HCT116 (cell line): ENCODE measurements at regions not wholly inside any gene's neighbourhood (a gene's known extent, or its start where the extent isn't known, plus 50 kb on each side); places are given as distances from the start of the nearest gene placed in this dataset.

ENCODE experiments used
- ATAC-seq: fragments of 200-7000 bp; cut with Tn5 transposase; 2 replicates; pipeline ENCODE4 v1.9.1; 2020; ENCODE audit warnings: mild to moderate bottlenecking, moderate library complexity
- BruUV-seq: library from RNA; stranded (reverse); fragments of 400-500 nt; replicated peaks from 2 replicates; lab custom pipeline; 2021; lab: Mats Ljungman, UMichigan
- CTCF ChIA-PET: fragments of 300-600 bp; sonication (Branson Sonifier 250); formaldehyde crosslinking; loops from one replicate; lab custom pipeline; 2021; ENCODE audit warnings: antibody characterized with exemption; lab: Charles Lee
- POLR2A ChIA-PET: fragments of 300-600, 350-600 bp; sonication (Branson Sonifier 250); formaldehyde crosslinking; loops from one replicate; lab custom pipeline; 2021; ENCODE audit warnings: antibody characterized with exemption; lab: Charles Lee
- RAD21 ChIA-PET, 2 experiments: fragments of 300-600 bp; sonication (Branson Sonifier 250); formaldehyde crosslinking; loops; one replicate each; lab custom pipeline; 2023; ENCODE audit warnings: low total read pairs in 2 of 2; ENCODE audit not compliant: uncharacterized antibody in 2 of 2, unreplicated experiment in 2 of 2, low non-redundant PET in 1 of 2; lab: Charles Lee
- DNase-seq: peaks from one replicate; pipeline ENCODE4 v3.0.0-alpha.2; 2010; ENCODE audit warnings: low read depth, low spot score
- H2AFZ ChIP-seq: fragments of 200-600 bp; shearing (Covaris generic), sonication (generic); 2 replicates; pipeline ENCODE4 v1.6.1; 2017; ENCODE audit warnings: low read depth, mixed run types, mixed read lengths, antibody characterized with exemption, low read length; ENCODE audit not compliant: poor library complexity, severe bottlenecking
- H3K27ac ChIP-seq: 2 replicates; pipeline ENCODE4 v1.5.1; 2012; ENCODE audit warnings: low read depth, low read length
- H3K27me3 ChIP-seq: fragments of 200-600 bp; sonication (generic); 2 replicates; pipeline ENCODE4 v1.6.1; 2016; ENCODE audit warnings: mixed run types, low read length, mixed read lengths; ENCODE audit not compliant: insufficient read depth
- H3K36me3 ChIP-seq, 2 experiments: fragments of 200-500 bp in 1 of 2; fragments of 200-600 bp in 1 of 2; sonication (Bioruptor generic) in 1 of 2; sonication (generic) in 1 of 2; 2 replicates each; pipeline versions ENCODE4 v1.5.1 to v1.6.1; 2014 to 2016; ENCODE audit warnings: low read length in 2 of 2, inconsistent platforms in 1 of 2, mixed read lengths in 1 of 2, mixed run types in 1 of 2; ENCODE audit not compliant: insufficient read depth in 2 of 2, control insufficient read depth in 1 of 2
- H3K4me1 ChIP-seq, 2 experiments: fragments of 200-600 bp in 1 of 2; sonication (generic) in 1 of 2; 2 replicates each; pipeline versions ENCODE4 v1.5.1 to v1.6.1; 2012 to 2017; ENCODE audit warnings: low read length in 2 of 2, inconsistent platforms in 1 of 2, mild to moderate bottlenecking in 1 of 2, mixed read lengths in 1 of 2, mixed run types in 1 of 2, moderate library complexity in 1 of 2; ENCODE audit not compliant: insufficient read depth in 2 of 2, control insufficient read depth in 1 of 2
- H3K4me2 ChIP-seq: fragments of 200-600 bp; sonication (generic); 2 replicates; pipeline ENCODE4 v1.6.1; 2017; ENCODE audit warnings: mixed run types, low read length, mixed read lengths
- H3K4me3 ChIP-seq, 2 experiments: fragments of 200-600 bp in 1 of 2; sonication (generic) in 1 of 2; replicated peaks in 1 of 2; 2 replicates each; pipeline ENCODE4 v1.5.1; 2011 to 2016; ENCODE audit warnings: low read length in 2 of 2, control low read depth in 1 of 2, low read depth in 1 of 2, mild to moderate bottlenecking in 1 of 2, mixed read lengths in 1 of 2, mixed run types in 1 of 2
- H3K79me2 ChIP-seq: fragments of 200-600 bp; sonication (generic); 2 replicates; pipeline ENCODE4 v1.6.1; 2017; ENCODE audit warnings: mild to moderate bottlenecking, mixed run types, low read length, moderate library complexity, mixed read lengths; ENCODE audit not compliant: insufficient read depth
- H3K9ac ChIP-seq: fragments of 200-600 bp; sonication (generic); 2 replicates; pipeline ENCODE4 v1.6.1; 2016; ENCODE audit warnings: low read length, mixed read lengths
- H3K9me2 ChIP-seq: fragments of 200-600 bp; sonication (generic), shearing (Covaris generic); 2 replicates; pipeline ENCODE4 v1.6.1; 2017; ENCODE audit warnings: mixed run types, mild to moderate bottlenecking, moderate library complexity; ENCODE audit not compliant: insufficient read depth
- H3K9me3 ChIP-seq, 2 experiments: fragments of 200-500 bp in 1 of 2; fragments of 200-600 bp in 1 of 2; sonication (Bioruptor generic) in 1 of 2; sonication (generic) in 1 of 2; 2 replicates each; pipeline ENCODE4 v1.6.1; 2014 to 2017; ENCODE audit warnings: low read length in 2 of 2, mixed read lengths in 2 of 2, inconsistent platforms in 1 of 2, low read depth in 1 of 2, mild to moderate bottlenecking in 1 of 2, mixed run types in 1 of 2, moderate library complexity in 1 of 2; ENCODE audit not compliant: control insufficient read depth in 1 of 2, insufficient read depth in 1 of 2
- H4K20me1 ChIP-seq: fragments of 200-600 bp; sonication (generic), shearing (Covaris generic); 2 replicates; pipeline ENCODE4 v1.6.1; 2017; ENCODE audit warnings: mixed run types, mild to moderate bottlenecking, moderate library complexity; ENCODE audit not compliant: insufficient read depth
- CBX3 ChIP-seq: IDR thresholded peaks from 2 replicates; pipeline ENCODE4 v1.6.1; 2012; ENCODE audit warnings: low read depth
- CEBPB ChIP-seq: IDR thresholded peaks from 2 replicates; pipeline ENCODE4 v1.6.1; 2012; ENCODE audit warnings: low read depth
- EGR1 ChIP-seq: IDR thresholded peaks from 2 replicates; pipeline ENCODE4 v1.6.1; 2012; ENCODE audit warnings: low read depth
- ELF1 ChIP-seq: IDR thresholded peaks from 2 replicates; pipeline ENCODE4 v1.6.1; 2012; ENCODE audit warnings: low read depth, borderline replicate concordance
- EZH2phosphoT487 ChIP-seq: fragments of 200-600 bp; IDR thresholded peaks from 2 replicates; pipeline ENCODE4 v1.6.1; 2018; ENCODE audit warnings: antibody characterized with exemption, borderline replicate concordance
- FOSL1 ChIP-seq: IDR thresholded peaks from 2 replicates; pipeline ENCODE4 v1.6.1; 2012; ENCODE audit warnings: low read depth
- JUND ChIP-seq: IDR thresholded peaks from 2 replicates; pipeline ENCODE4 v1.6.1; 2012
- MAX ChIP-seq: IDR thresholded peaks from 2 replicates; pipeline ENCODE4 v1.6.1; 2012
- POLR2A ChIP-seq: IDR thresholded peaks from 2 replicates; pipeline ENCODE4 v1.7.0; 2011; ENCODE audit warnings: borderline replicate concordance; ENCODE audit not compliant: insufficient read depth, insufficient read length; ENCODE audit errors: extremely low read depth
- POLR2AphosphoS5 ChIP-seq: IDR thresholded peaks from 2 replicates; pipeline ENCODE4 v1.6.1; 2011; ENCODE audit warnings: mild to moderate bottlenecking, low read depth, low read length, moderate library complexity
- RAD21 ChIP-seq: IDR thresholded peaks from 2 replicates; pipeline ENCODE4 v1.6.1; 2012; ENCODE audit warnings: low read depth, mild to moderate bottlenecking
- SIN3A ChIP-seq: IDR thresholded peaks from 2 replicates; pipeline ENCODE4 v1.6.1; 2012; ENCODE audit warnings: low read depth
- SP1 ChIP-seq: IDR thresholded peaks from 2 replicates; pipeline ENCODE4 v1.6.1; 2012; ENCODE audit warnings: low read depth
- TCF7L2 ChIP-seq: IDR thresholded peaks from 2 replicates; pipeline ENCODE4 v1.7.0; 2011; ENCODE audit warnings: borderline replicate concordance, inconsistent platforms; ENCODE audit not compliant: insufficient read depth, insufficient read length; ENCODE audit errors: extremely low read depth
- YY1 ChIP-seq: IDR thresholded peaks from 2 replicates; pipeline ENCODE4 v1.6.1; 2011; ENCODE audit warnings: low read length, low read depth, moderate library complexity, mild to moderate bottlenecking; ENCODE audit not compliant: insufficient replicate concordance; ENCODE audit errors: extremely low read depth
- ZNF274 ChIP-seq: fragments of 200-500 bp; sonication (Bioruptor generic); IDR thresholded peaks from 2 replicates; pipeline ENCODE4 v1.6.1; 2014; ENCODE audit warnings: mild to moderate bottlenecking, low read depth, low read length, inconsistent platforms
- intact Hi-C: fragments of 100-400 bp; cut with micrococcal nuclease; formaldehyde crosslinking; loops from 2 replicates; pipeline ENCODE4 v1.10.0; 2022
- TF ChIP-seq, protein P1 (sequence below): IDR thresholded peaks from 2 replicates; pipeline ENCODE4 v1.6.1; 2012; ENCODE audit warnings: low read depth
- TF ChIP-seq, protein P2 (sequence below), 3 experiments: fragments of 200-600 bp in 1 of 3; sonication (generic) in 1 of 3; IDR thresholded peaks in 2 of 3; conservative IDR thresholded peaks in 1 of 3; 2 replicates each; pipeline ENCODE4 v1.5.1; 2012 to 2017; ENCODE audit warnings: low read depth in 2 of 3, low read length in 2 of 3, antibody characterized with exemption in 1 of 3, borderline replicate concordance in 1 of 3, control low read depth in 1 of 3, mild to moderate bottlenecking in 1 of 3, mixed read lengths in 1 of 3, mixed run types in 1 of 3, moderate library complexity in 1 of 3; ENCODE audit not compliant: insufficient read depth in 1 of 3
- TF ChIP-seq, protein P3 (sequence below): IDR thresholded peaks from 2 replicates; pipeline ENCODE4 v1.6.1; 2011; ENCODE audit warnings: mild to moderate bottlenecking, low read length, moderate library complexity; ENCODE audit not compliant: insufficient replicate concordance; ENCODE audit errors: extremely low read depth

GRCh38 chr7:43015301-43015700 is 83.1 kb downstream of the MRPL32 start (continued):
- no peak for TF ChIP-seq SP1

DNA sequence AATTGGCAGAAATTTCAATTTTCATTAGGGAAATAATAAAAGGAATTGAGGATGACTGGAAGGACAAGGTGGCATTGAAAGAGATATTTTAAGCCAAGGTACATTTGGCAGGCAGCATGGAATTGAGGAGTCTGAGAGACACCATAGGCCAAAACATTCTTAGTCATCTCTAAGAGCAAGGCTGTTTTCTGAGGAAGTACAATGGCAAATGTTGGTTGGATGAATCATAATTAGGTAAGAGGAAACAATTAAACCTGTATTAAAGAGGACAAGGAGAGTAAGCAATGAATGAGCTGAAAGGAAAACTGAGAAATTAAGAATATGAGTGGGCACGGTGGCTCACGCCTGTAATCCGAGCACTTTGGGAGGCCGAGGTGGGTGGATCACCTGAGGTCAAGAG is 86.3 kb downstream of the MRPL32 start:
- intact Hi-C loops: no loop called here
- Histone ChIP-seq H3K27ac (no peak overlapping the region), H3K27me3 (no peaks in the 10 kb centered on the region), H3K4me1 (peaks cover 0 to 8% of the 10 kb centered on the region in 2 experiments; a peak in 2 of 4 replicates), H3K36me3 (no peaks in the 10 kb centered on the region), H2AFZ (peak overlapping the region; percentile 80), H3K4me3 (no peak overlapping the region), H3K4me2 (0 out of 2 replicates have a peak overlapping the region, but pooled peaks have one; percentile 16), H4K20me1 (no peaks in the 10 kb centered on the region), H3K79me2 (no peaks in the 10 kb centered on the region), H3K9ac (no peak overlapping the region), H3K9me3 (no peaks in the 10 kb centered on the region), H3K9me2 (no peaks in the 10 kb centered on the region)
- TF ChIP-seq EGR1 (0 out of 2 replicates have a peak, but pooled peaks have one; percentile 37), EZH2phosphoT487 (no peak), SIN3A (no peak), ZNF274 (no peak), SP1 (peak; percentile 59), RAD21 (no peak), CBX3 (peak; percentile 81; the same call in 1 of the 2 replicates), TCF7L2 (no peak), POLR2A (no peak), MAX (no peak), POLR2AphosphoS5 (no peak), CEBPB (peak; percentile 50; the same call in 1 of the 2 replicates), ELF1 (no peak), JUND (0 out of 2 replicates have a peak, but pooled peaks have one; percentile 46), YY1 (no peak), FOSL1 (peak; percentile 77)
- TF ChIP-seq, protein P1, sequence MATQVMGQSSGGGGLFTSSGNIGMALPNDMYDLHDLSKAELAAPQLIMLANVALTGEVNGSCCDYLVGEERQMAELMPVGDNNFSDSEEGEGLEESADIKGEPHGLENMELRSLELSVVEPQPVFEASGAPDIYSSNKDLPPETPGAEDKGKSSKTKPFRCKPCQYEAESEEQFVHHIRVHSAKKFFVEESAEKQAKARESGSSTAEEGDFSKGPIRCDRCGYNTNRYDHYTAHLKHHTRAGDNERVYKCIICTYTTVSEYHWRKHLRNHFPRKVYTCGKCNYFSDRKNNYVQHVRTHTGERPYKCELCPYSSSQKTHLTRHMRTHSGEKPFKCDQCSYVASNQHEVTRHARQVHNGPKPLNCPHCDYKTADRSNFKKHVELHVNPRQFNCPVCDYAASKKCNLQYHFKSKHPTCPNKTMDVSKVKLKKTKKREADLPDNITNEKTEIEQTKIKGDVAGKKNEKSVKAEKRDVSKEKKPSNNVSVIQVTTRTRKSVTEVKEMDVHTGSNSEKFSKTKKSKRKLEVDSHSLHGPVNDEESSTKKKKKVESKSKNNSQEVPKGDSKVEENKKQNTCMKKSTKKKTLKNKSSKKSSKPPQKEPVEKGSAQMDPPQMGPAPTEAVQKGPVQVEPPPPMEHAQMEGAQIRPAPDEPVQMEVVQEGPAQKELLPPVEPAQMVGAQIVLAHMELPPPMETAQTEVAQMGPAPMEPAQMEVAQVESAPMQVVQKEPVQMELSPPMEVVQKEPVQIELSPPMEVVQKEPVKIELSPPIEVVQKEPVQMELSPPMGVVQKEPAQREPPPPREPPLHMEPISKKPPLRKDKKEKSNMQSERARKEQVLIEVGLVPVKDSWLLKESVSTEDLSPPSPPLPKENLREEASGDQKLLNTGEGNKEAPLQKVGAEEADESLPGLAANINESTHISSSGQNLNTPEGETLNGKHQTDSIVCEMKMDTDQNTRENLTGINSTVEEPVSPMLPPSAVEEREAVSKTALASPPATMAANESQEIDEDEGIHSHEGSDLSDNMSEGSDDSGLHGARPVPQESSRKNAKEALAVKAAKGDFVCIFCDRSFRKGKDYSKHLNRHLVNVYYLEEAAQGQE: no peak
- TF ChIP-seq, protein P2, sequence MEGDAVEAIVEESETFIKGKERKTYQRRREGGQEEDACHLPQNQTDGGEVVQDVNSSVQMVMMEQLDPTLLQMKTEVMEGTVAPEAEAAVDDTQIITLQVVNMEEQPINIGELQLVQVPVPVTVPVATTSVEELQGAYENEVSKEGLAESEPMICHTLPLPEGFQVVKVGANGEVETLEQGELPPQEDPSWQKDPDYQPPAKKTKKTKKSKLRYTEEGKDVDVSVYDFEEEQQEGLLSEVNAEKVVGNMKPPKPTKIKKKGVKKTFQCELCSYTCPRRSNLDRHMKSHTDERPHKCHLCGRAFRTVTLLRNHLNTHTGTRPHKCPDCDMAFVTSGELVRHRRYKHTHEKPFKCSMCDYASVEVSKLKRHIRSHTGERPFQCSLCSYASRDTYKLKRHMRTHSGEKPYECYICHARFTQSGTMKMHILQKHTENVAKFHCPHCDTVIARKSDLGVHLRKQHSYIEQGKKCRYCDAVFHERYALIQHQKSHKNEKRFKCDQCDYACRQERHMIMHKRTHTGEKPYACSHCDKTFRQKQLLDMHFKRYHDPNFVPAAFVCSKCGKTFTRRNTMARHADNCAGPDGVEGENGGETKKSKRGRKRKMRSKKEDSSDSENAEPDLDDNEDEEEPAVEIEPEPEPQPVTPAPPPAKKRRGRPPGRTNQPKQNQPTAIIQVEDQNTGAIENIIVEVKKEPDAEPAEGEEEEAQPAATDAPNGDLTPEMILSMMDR (IDR thresholded peaks at IDR 0.05 in 2 of 3, conservative IDR thresholded peaks at IDR 0.05 in 1 of 3; ENCODE audit: borderline replicate concordance in 1 of 3, insufficient read depth in 1 of 3, low read depth in 2 of 3, low read length in 2 of 3): no peak
- TF ChIP-seq, protein P3, sequence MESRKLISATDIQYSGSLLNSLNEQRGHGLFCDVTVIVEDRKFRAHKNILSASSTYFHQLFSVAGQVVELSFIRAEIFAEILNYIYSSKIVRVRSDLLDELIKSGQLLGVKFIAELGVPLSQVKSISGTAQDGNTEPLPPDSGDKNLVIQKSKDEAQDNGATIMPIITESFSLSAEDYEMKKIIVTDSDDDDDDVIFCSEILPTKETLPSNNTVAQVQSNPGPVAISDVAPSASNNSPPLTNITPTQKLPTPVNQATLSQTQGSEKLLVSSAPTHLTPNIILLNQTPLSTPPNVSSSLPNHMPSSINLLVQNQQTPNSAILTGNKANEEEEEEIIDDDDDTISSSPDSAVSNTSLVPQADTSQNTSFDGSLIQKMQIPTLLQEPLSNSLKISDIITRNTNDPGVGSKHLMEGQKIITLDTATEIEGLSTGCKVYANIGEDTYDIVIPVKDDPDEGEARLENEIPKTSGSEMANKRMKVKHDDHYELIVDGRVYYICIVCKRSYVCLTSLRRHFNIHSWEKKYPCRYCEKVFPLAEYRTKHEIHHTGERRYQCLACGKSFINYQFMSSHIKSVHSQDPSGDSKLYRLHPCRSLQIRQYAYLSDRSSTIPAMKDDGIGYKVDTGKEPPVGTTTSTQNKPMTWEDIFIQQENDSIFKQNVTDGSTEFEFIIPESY: no peak
- ChIA-PET CTCF (no interaction called here), RAD21 (no interaction called here), POLR2A (no interaction called here)
- no peak; the same call in 1 of the 2 replicates for ATAC-seq
- no TSS peak for BruUV-seq
- DNase-seq: peak; percentile 36
